ENCODE measurements at regions not wholly inside any gene's neighbourhood (a gene's known extent, or its start where the extent isn't known, plus 50 kb on each side); places are given as distances from the start of the nearest gene placed in this dataset.
"Not testable (repeated sequence)": the region's sequence is repeated elsewhere in the genome, so short reads cannot be mapped to it uniquely, and the experiment has no call there.

DNA sequence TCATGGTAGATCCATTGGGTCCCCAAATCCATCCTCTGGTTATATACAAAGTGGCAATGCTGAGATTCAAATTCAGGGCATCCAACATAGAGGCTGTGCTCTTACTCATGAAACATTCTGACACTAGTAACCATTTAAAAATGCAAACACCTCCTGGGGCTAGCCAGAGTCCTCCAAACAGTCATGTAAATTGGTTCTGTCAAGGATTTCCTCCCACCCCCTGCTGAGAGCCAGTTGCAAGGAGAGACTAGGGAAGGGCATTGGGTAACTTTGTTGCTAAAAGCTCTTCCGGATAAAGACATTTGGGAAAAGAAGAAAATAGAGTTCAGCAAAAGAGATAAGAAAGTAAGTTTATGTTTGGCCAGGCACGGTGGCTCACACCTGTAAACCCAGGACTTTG lies 58.3 kb downstream of the ART5 start:
- not testable (repeated sequence) for FAIRE-seq; DNase-seq (ENCODE audit: insufficient read length, low spot score)

DNA sequence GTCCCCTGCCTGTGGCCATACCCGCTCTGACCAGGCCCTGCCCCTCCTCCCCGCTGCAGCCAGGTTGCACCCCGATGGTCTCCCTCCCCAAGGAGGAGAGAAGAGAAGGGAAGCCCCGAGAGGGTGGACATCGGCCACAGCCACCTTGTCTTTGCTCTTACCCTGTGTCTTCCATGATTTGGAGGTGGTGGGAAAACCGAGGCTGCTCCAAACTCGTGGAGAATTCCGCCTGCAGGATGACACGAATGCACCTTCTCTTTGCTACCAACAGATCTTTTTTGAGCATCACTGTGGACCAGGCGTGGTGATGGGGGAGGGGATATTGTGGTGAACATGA lies 60.4 kb downstream of the ART5 start:
- FAIRE-seq; DNase-seq (ENCODE audit: insufficient read length, low spot score): not testable (repeated sequence)

DNA sequence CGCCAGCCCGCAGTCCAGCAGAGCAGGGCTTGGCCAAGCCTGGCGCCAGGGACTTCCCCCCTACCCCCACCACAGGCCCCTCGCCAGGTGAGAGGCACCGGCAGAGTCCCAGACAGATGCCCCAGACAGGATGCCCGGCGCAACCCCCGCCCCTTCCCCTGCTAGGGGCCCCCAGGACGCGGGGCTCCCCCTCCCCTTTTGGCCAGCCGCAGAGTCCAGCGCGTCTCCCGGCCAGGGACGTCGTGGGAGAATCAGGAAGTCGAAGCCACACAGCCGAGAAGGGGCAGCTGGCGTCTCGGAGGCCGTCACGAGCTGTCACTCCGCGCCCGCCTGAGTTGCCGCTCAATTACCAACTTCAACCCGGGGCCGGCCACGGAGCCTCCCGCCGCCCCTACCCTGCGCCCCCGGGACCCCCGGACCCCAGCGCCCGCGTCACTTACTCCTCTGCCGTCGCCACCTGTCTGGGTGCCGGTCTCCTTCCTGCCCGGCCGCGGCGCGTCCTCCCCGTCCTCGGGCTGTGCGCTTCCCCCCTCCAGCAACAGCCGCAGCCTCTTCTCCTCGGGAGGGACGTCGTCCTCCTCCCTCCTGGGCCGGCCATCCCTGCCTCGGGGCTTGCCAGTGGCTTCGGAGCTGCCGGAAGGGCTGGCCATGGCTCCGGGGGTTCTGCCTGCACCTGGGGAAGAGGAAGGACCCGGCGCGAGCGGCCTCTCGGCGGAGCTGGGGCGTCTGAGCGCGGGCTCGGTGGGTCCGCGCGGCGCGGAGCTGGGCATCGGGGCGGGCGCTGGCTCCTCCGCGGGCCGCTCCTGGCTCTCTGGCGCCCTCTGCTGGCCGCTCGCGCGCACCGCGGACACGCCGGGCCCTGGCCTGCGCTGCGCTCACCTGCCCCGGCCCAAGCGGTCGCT lies 61.1 kb downstream of the ART5 start:
- not testable (repeated sequence) for FAIRE-seq
- DNase-seq (ENCODE audit: insufficient read length, low spot score), result peak; percentile 38

DNA sequence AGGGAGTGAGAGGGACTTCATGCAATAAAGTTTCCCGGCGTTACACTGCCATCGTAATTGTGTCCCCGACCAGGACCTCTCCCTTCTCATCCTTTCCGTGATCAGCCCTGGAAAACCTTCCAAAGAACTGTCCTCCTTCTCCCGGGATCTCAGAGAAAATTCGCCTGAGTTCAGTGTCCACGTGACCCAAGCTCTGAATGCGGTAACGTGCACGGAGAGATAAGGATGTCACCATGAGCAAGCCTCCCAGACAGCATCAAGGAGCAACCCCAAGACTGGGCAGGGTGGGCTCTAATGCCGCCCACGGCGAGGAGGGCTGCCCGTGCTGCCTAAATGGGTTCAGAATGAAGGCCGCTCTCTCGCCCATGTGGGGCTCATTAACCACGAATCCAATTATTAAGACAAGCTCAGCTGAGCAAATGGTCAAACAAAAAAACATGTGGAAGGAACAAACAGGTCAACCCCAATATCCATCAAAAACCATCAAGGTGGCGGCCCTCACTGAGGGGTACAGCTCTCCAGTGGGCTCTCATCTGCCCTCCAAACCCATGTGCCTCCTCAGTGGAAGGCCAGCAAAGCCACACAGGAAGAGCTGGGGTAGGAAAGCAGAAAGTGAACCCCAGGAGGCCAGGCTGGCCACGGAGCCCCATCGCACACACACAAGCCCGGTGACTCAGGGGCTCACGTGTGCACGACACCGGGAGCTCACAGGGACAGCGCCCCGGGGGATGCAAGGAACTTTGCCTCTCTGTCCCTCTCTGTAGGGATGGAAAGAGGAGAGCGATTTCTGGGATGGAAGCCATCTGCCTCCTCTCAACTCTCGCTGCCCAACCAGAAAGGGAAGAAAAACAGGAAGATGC lies 62.0 kb downstream of the ART5 start:
- not testable (repeated sequence) for FAIRE-seq; DNase-seq (ENCODE audit: insufficient read length, low spot score)

DNA sequence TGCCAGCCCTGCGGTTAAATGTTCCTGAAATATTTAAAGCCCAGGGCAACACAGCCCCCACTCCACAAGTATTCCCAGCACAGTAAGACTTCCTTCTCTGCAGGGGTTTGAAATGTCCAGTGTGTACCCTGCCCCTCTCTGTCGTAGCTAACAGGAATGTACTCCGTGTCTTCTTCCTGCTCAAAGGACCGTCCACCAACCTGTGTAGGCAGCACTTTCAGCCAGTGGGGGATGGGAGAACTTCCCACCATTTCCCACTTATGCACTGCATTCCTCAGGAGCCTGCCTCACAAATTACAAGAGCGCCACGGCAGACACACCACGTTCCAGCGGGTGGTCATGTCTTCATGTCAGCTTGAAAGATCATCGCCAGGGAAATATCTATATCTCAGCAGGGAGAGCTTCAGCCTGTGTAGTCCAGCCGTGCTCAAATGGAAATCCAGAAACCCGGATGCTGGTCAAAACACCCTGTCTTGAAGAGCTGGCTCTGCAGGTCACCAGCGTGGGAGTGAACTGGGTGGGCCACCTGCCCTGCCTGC lies 65.7 kb downstream of the ART5 start:
- DNase-seq (ENCODE audit: insufficient read length, low spot score); FAIRE-seq: not testable (repeated sequence)

DNA sequence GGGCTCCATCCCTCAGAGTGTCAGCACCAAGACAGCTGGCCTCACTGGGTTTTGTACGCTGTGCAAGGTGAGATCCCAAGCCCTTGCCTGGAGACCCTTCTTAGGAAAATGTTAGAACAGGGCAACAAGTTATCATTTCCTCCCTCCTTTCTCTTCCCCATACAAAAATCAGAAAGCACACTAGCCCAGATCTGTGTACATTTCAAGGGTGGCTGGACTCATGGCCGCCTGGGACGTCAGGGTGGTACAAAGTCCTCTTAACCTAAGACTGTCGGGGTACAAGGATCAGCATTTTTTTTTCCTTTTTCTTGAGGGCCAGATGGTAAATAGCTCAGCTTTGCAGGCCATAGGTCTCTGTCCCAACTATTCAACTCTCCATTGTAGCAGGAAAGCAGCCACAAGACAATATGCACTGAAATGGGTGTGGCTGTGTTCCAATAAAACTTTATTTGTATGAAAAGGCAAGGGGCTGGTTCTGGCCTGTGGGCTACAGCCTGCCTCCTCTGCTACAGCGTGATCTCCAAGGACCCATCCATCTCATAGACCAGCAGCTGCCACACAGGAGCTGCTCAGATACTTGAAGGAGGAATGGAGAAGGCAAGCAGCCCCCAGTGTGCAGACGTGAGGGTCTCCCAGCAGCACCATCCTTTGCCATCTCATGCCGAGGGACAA lies 68.7 kb downstream of the ART5 start:
- FAIRE-seq; DNase-seq (ENCODE audit: insufficient read length, low spot score): not testable (repeated sequence)

DNA sequence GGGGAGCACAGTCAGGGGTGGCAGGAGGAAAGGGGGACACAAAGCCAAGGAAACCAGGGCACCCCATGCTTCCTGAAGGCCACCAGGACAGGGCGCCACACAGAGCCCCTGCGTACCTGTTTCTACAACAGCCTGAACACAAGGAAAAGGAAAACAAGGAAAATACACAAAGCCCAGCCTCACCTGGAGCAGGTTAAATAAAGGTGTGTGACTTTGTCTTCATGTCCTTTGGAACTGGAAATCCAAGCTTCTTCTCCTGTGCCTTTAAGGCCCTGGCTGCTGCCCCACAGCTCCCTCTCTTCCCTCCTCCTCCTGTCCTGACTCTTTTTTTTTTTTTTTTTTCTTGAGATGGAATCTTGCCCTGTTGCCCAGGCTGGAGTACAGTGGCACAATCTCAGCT lies 70.0 kb downstream of the ART5 start:
- DNase-seq (ENCODE audit: insufficient read length, low spot score); FAIRE-seq: not testable (repeated sequence)

DNA sequence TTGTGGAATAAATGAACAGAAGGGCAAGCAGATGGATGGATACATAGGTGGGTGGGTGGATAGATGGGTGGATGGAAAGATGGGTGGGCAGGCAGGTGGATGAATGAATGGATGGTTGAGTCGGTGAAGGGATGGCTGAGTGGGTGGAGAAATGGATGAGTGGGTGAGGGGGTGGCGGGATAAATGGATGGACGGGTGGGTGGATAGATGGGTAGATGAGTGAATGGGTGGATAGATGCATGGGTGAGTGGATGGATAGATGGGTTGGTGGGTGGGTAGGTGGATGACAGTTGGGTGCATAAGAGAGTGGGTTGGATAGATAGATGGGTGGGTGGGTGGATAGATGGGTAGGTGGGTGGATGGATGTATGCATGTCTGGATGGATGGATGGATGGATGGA lies 76.0 kb downstream of the ART5 start:
- not testable (repeated sequence) for DNase-seq (ENCODE audit: insufficient read length, low spot score); FAIRE-seq

DNA sequence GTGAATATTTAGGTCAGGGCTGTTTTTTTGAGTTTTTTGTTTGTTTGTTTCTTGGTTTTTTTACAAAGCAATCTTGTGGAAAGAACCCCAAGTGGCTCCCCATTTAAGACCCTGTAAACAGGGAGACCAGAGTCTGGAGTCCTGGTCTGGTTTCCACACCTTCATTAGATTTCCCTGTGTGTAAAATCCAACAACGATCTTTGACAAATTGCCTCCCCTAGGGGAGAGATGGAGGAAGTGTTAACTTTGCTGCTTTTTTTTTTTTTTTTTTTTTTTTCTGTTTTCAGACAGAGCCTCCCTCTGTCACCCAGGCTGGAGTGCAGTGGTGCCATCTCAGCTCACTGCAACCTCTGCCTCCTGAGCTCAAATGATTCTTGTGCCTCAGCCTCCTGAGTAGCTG lies 77.4 kb downstream of the ART5 start:
- not testable (repeated sequence) for DNase-seq (ENCODE audit: insufficient read length, low spot score); FAIRE-seq

DNA sequence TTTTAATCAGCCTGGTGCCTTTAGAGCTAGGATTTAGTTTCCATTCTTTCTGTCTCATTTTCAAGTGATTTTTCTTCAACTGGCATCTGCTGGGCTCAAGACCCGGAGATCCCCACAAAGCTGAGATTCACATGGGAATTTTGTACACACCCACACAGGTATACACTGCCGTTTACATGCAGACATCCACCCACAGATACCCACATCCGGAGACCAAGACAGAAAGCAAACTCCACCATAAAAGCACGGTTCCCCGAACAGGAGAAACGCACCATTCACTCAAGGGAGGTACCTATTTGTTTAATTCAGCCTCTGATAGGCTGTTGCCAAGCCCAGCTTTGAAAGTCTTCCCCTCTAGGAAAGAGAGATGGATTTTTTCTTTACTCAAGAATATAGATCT lies 87.2 kb downstream of the ART5 start:
- DNase-seq (ENCODE audit: insufficient read length, low spot score); FAIRE-seq: not testable (repeated sequence)

DNA sequence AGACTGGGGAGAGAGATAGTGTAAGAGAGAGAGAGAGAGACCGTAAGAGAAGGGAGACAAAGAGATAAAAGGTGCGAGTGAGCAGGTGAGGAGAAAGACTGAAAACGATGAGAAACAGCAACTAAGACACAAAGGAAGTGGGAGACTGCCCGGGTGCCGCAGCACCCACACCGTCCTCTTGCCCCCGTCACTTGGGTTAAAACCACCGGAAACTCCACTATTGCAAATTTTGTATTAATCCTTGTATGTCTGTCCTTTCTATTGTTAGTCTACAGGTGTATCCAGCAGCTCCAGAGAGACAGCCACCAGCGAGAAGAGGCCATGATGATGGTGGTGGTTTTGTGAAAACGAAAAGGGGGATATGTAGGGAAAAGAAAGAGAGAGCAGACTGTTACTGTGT lies 96.8 kb downstream of the ART5 start:
- not testable (repeated sequence) for FAIRE-seq; DNase-seq (ENCODE audit: insufficient read length, low spot score)

DNA sequence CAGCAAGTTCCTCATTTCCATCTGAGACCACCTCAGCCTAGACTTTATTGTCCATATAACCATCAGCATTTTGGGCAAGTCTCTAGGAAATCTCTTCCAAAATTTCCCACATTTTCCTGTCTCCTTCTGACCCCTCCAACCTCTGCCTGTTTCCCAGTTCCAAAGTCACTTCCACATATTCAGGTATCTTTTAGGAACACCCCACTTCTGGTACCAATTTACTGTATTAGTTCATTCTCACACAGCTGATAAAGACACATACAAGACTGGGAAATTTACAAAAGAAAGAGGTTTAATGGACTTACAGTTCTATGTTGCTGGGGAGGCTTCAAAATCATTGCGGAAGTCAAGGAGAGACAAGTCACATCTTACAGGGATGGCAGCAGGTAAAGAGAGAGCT lies 103.6 kb downstream of the ART5 start:
- FAIRE-seq; DNase-seq (ENCODE audit: insufficient read length, low spot score): not testable (repeated sequence)

DNA sequence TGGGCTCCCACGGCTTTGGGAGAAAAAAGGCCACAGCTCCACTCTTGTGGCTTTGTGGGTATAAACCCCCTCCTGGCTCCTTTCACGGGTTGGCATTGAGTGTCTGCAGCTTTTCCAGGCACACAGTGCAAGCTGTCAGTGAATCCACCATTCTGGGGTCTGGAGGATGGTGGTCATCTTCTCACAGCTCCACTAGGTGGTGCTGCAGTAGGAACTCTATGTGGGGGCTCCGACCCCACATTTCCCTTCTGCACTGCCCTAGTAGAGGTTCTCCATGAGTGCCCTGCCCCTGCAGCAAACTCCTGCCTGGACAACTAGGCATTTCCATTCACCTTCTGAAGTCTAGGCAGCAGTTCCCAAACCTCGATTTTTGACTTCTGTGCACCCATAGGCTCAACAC lies 104.5 kb downstream of the ART5 start:
- DNase-seq (ENCODE audit: insufficient read length, low spot score); FAIRE-seq: not testable (repeated sequence)

DNA sequence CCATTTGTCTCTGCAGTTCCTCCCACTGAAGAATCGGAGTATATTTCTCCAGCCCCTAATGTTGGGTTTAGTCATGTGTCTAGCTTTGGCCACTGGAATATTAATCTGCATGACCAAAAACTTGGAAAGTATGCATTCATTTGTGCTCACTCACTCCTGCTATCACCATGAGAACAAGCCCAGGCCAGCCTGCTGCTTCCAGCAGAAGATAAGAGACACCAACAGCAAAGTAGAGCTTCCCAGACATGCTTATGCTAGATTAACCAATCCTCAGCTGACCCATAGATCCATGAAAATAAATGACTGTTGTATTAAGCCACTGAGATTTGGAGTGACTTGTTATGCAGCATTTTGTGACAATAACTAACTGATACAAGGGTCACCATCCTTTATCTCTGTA lies 108.8 kb downstream of the ART5 start:
- not testable (repeated sequence) for FAIRE-seq; DNase-seq (ENCODE audit: insufficient read length, low spot score)

DNA sequence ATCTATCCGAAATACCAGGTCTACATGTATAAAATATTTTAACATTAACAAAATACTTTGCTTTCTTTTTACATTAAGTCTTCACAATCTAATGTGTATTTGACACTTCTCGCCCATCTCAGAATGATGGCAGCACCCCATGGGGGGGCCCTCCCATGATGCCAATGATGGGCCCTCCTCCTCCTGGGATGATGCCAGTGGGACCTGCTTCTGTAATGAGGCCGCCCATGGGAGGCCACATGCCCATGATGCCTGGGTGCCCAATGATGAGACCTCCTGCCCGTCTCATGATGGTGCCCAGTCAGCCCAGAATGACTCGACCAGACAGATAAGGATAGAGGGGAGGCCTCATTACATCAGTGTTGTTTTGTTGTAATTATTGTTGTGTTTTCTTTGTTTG lies 110.5 kb downstream of the ART5 start:
- FAIRE-seq, result not testable (repeated sequence)

DNA sequence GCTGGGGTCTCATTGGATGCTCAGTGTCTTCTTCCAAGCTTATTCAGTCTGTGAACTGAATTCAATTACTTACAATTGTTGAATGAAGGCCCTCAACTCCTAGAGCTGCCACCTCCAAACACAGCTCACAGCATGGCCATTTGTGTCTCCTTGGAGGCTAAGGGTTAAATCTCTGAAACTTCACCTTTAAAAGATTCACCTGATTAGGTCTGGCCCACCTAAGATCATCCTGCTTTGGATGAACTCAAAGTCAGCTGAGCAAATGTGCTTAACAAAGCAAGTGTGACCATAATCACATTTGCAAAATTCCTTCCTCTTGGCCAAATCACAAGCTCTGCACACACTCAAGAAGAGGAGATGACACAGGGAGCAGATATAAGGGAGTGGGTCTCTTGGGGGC lies 118.2 kb downstream of the ART5 start:
- FAIRE-seq; DNase-seq (ENCODE audit: insufficient read length, low spot score): not testable (repeated sequence)

More for the DNA sequence above, 110.5 kb downstream of the ART5 start:
- DNase-seq (ENCODE audit: insufficient read length, low spot score), result not testable (repeated sequence)

DNA sequence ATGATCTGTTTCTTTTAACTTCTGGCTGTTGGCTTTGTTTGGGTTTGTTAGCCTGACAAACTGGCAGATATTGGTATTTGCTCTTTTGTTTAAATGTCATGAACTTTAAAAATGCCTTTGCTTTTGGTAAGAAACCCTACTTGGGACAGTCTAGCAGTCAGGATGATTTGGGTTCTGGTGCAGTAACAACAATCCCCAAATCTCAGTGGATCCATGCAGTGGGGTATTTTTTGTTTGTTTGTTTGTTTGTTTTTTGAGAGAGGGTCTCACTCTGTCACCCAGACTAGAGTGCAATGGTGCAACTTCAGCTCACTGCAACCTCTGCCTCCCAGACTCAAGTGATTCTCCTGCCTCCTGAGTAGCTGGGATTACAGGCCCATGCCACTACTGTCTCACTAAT lies 120.9 kb downstream of the ART5 start:
- not testable (repeated sequence) for DNase-seq (ENCODE audit: insufficient read length, low spot score); FAIRE-seq

DNA sequence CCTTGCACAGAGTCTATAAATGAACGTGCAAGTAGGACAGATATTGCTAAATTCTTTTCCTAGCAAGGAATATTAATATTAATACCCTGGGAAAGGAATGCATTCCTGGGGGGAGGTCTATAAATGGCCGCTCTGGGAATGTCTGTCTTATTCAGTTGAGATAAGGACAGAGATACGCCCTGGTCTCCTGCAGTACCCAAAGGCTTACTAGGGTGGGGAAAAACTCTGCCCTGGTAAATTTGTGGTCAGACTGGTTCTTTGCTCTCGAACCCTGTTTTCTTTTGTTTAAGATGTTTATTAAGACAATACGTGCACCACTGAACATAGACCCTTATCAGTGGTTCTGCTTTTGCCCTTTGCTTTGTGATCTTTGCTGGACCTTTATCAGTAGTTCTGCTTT lies 122.0 kb downstream of the ART5 start:
- not testable (repeated sequence) for FAIRE-seq; DNase-seq (ENCODE audit: insufficient read length, low spot score)

DNA sequence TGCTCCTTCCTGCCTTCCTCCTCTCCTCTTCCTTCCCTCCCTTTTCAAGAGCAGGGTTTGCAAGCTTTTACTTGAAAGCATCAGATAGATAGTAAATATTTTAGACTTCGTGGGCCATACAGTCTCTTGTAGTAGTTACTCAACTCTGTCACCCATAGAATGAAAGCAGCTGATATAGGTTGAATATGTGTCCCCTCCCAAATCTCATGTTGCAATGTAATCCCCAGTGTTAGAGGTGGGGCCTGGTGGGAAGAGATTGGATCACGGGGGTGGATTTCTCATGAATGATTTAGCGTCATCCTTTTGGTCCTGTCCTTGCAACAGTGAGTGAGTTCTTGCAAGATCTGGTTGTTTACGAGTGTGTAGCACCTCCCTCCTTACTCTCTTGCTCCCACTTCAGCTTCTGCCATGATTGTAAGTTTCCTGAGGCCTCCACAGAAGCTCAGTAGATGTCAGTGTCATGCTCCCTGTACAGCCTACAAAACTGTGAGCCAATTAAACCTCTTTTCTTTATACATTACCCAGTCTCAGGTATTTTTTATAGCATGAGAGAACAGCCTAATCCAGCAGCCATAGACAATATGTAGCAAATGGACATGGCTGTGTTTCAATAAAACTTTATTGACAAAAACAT lies 124.7 kb downstream of the ART5 start:
- not testable (repeated sequence) for DNase-seq (ENCODE audit: insufficient read length, low spot score); FAIRE-seq

All from GM12891 (cell line).